ENCODE measurements at regions not wholly inside any gene's neighbourhood (a gene's known extent, or its start where the extent isn't known, plus 50 kb on each side); places are given as distances from the start of the nearest gene placed in this dataset.

GRCh38 chr2:150619607-150620330 lies 132.3 kb upstream of the RND3 start:
- TF ChIP-seq, protein P1, sequence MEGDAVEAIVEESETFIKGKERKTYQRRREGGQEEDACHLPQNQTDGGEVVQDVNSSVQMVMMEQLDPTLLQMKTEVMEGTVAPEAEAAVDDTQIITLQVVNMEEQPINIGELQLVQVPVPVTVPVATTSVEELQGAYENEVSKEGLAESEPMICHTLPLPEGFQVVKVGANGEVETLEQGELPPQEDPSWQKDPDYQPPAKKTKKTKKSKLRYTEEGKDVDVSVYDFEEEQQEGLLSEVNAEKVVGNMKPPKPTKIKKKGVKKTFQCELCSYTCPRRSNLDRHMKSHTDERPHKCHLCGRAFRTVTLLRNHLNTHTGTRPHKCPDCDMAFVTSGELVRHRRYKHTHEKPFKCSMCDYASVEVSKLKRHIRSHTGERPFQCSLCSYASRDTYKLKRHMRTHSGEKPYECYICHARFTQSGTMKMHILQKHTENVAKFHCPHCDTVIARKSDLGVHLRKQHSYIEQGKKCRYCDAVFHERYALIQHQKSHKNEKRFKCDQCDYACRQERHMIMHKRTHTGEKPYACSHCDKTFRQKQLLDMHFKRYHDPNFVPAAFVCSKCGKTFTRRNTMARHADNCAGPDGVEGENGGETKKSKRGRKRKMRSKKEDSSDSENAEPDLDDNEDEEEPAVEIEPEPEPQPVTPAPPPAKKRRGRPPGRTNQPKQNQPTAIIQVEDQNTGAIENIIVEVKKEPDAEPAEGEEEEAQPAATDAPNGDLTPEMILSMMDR (IDR thresholded peaks at IDR 0.05; ENCODE audit: control extremely low read depth, extremely low read depth), result no peak
- H3K36me3 ChIP-seq (ENCODE audit: control insufficient read depth in 4 of 4, insufficient read depth in 4 of 4, low read length in 4 of 4), result no peaks in the 10 kb centered on the region
- H3K4me3 ChIP-seq, result no peak overlapping the region
- 63 to 66% methylated on average over 5 of the region's 5 CpGs for WGBS, 2 donors
- peaks cover 0 to 22% (median 3%) of the 10 kb centered on the region in 5 donors for H3K4me1 ChIP-seq (ENCODE audit: control insufficient read depth in 5 of 5, insufficient read depth in 5 of 5, low read length in 5 of 5)
- H3K27ac ChIP-seq (ENCODE audit: low read depth in 1 of 2, low read length in 1 of 2), result no peak overlapping the region
- no peaks in the 10 kb centered on the region for H3K27me3 ChIP-seq (ENCODE audit: control insufficient read depth in 3 of 3, insufficient read depth in 3 of 3, low read length in 2 of 3)
- ATAC-seq (ENCODE audit: insufficient read depth, low FRiP score) (no peak), DNase-seq (peak in 2 of 3 donors; percentile 30 to 42)
- H3K9ac ChIP-seq (ENCODE audit: insufficient read depth in 1 of 2, low read length in 2 of 2), result no peak overlapping the region
- H3K9me3 ChIP-seq (ENCODE audit: control insufficient read depth in 4 of 4, insufficient read depth in 3 of 4, low read length in 3 of 4), result no peaks in the 10 kb centered on the region

DNA sequence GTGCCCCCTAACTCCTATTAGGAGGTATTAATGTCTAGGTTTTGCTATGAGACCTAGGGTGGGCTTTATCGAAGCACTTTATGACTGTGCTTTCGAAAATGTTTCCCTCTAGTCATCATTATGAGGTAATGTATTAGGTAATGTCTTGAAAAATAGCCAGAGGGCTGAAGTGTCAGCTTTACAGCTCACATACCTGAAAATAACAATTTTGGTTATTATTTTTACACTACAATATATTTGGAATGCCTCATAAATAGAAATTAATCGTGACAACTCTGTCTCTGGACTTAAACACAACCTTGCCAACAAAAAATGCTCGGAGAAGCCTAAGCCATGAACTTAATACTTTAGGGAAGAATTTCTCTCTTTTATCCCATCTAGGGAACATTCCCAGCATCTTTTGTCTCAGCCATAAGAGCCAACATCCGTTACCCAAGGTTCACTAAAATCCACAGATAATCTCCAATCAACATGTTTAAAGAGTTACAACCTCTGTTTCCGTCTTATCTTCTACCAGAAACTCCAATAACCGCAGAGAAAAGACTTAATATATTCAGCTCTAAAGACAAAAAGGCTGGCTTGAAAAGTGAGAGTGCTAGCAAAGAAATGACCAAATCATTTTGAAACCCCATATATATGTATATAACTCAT lies 130.9 kb upstream of the RND3 start:
- DNase-seq (no peak), ATAC-seq (ENCODE audit: insufficient read depth, low FRiP score) (no peak)
- Histone ChIP-seq H3K27me3 (ENCODE audit: control insufficient read depth in 3 of 3, insufficient read depth in 3 of 3, low read length in 2 of 3) (no peaks in the 10 kb centered on the region), H3K4me3 (no peak overlapping the region), H3K9me3 (ENCODE audit: control insufficient read depth in 4 of 4, insufficient read depth in 3 of 4, low read length in 3 of 4) (no peaks in the 10 kb centered on the region), H3K9ac (ENCODE audit: insufficient read depth in 1 of 2, low read length in 2 of 2) (no peak overlapping the region), H3K4me1 (ENCODE audit: control insufficient read depth in 5 of 5, insufficient read depth in 5 of 5, low read length in 5 of 5) (peaks cover 0 to 20% (median 1%) of the 10 kb centered on the region in 5 donors), H3K36me3 (ENCODE audit: control insufficient read depth in 4 of 4, insufficient read depth in 4 of 4, low read length in 4 of 4) (no peaks in the 10 kb centered on the region), H3K27ac (ENCODE audit: low read depth in 1 of 2, low read length in 1 of 2) (no peak overlapping the region)
- 88% methylated on average over 7 of the region's 7 CpGs for WGBS, 2 donors
- TF ChIP-seq, protein P1 (IDR thresholded peaks at IDR 0.05; ENCODE audit: control extremely low read depth, extremely low read depth), result no peak

- Histone ChIP-seq H3K9ac (ENCODE audit: insufficient read depth in 1 of 2, low read length in 2 of 2) (no peak overlapping the region), H3K4me1 (ENCODE audit: control insufficient read depth in 5 of 5, insufficient read depth in 5 of 5, low read length in 5 of 5) (peaks cover 0 to 26% (median 9%) of the 10 kb centered on the region in 5 donors), H3K9me3 (ENCODE audit: control insufficient read depth in 4 of 4, insufficient read depth in 3 of 4, low read length in 3 of 4) (no peaks in the 10 kb centered on the region), H3K27ac (ENCODE audit: low read depth in 1 of 2, low read length in 1 of 2) (no peak overlapping the region), H3K4me3 (no peak overlapping the region), H3K27me3 (ENCODE audit: control insufficient read depth in 3 of 3, insufficient read depth in 3 of 3, low read length in 2 of 3) (no peaks in the 10 kb centered on the region), H3K36me3 (ENCODE audit: control insufficient read depth in 4 of 4, insufficient read depth in 4 of 4, low read length in 4 of 4) (no peaks in the 10 kb centered on the region)
- DNase-seq (no peak), ATAC-seq (ENCODE audit: insufficient read depth, low FRiP score) (no peak)
- TF ChIP-seq, protein P1 (IDR thresholded peaks at IDR 0.05; ENCODE audit: control extremely low read depth, extremely low read depth), result no peak
- whole genome bisulfite sequencing, 2 donors, result 77 to 83% methylated on average over 6 of the region's 6 CpGs
Measured at GRCh38 chr2:150617351-150617978, 130.0 kb upstream of the RND3 start.

Measured in lung (tissue), 11 donors.